ACC112 (cell line): ENCODE measurements at regions not wholly inside any gene's neighbourhood (a gene's known extent, or its start where the extent isn't known, plus 50 kb on each side); places are given as distances from the start of the nearest gene placed in this dataset.

ENCODE experiments used
- H2AFZ ChIP-seq: fragments of 200-600 bp; sonication (generic); one replicate; pipeline ENCODE4 v1.6.0; 2017; ENCODE audit warnings: antibody characterized with exemption, low read length; ENCODE audit not compliant: unreplicated experiment
- H3K27ac ChIP-seq: fragments of 200-600 bp; sonication (generic); 2 replicates; pipeline ENCODE4 v1.5.1; 2014; ENCODE audit warnings: low read depth, mild to moderate bottlenecking, antibody characterized with exemption, low read length, moderate library complexity
- H3K27me3 ChIP-seq: fragments of 200-600 bp; sonication (generic); 2 replicates; pipeline ENCODE4 v1.6.1; 2014; ENCODE audit warnings: mild to moderate bottlenecking, antibody characterized with exemption, low read length, moderate library complexity, mixed read lengths; ENCODE audit not compliant: insufficient read depth
- H3K36me3 ChIP-seq: fragments of 200-600 bp; sonication (generic); 2 replicates; pipeline ENCODE4 v1.6.1; 2016; ENCODE audit warnings: mild to moderate bottlenecking, antibody characterized with exemption, low read length, moderate library complexity, mixed read lengths; ENCODE audit not compliant: insufficient read depth
- H3K4me1 ChIP-seq: fragments of 200-600 bp; sonication (generic); one replicate; pipeline ENCODE4 v1.6.1; 2016; ENCODE audit warnings: low read length, mixed read lengths; ENCODE audit not compliant: insufficient read depth, unreplicated experiment, control insufficient read depth
- H3K4me3 ChIP-seq: fragments of 200-600 bp; sonication (generic); 2 replicates; pipeline ENCODE4 v1.5.1; 2014; ENCODE audit warnings: mild to moderate bottlenecking, low read depth, low read length
- H3K79me2 ChIP-seq: fragments of 200-600 bp; sonication (generic); one replicate; pipeline ENCODE4 v1.6.0; 2016; ENCODE audit warnings: low read length; ENCODE audit not compliant: control insufficient read depth, unreplicated experiment, insufficient read depth

- Histone ChIP-seq H3K27ac (no peak overlapping the region), H3K36me3 (no peaks in the 10 kb centered on the region), H3K4me3 (no peak overlapping the region), H3K27me3 (peaks cover 30% of the 10 kb centered on the region), H2AFZ (no peak overlapping the region), H3K79me2 (no peaks in the 10 kb centered on the region), H3K4me1 (no peaks in the 10 kb centered on the region)
Observed at GRCh38 chr1:47554901-47555300, 117.1 kb downstream of the FOXD2 start.

- Histone ChIP-seq H3K4me1 (no peaks in the 10 kb centered on the region), H3K27ac (no peak overlapping the region)
Observed at GRCh38 chr1:47555306-47555705, 117.5 kb downstream of the FOXD2 start.

GRCh38 chr1:47555841-47556560, 118.2 kb downstream of the FOXD2 start:
- Histone ChIP-seq H3K4me3 (no peak overlapping the region), H3K79me2 (no peaks in the 10 kb centered on the region), H3K27ac (no peak overlapping the region), H3K36me3 (no peaks in the 10 kb centered on the region), H3K27me3 (peaks cover 32% of the 10 kb centered on the region), H2AFZ (no peak overlapping the region), H3K4me1 (no peaks in the 10 kb centered on the region)

More at GRCh38 chr1:47555306-47555705, 117.5 kb downstream of the FOXD2 start:
- Histone ChIP-seq H3K36me3 (no peaks in the 10 kb centered on the region), H3K4me3 (no peak overlapping the region), H3K27me3 (peaks cover 32% of the 10 kb centered on the region), H3K79me2 (no peaks in the 10 kb centered on the region), H2AFZ (no peak overlapping the region)

- Histone ChIP-seq H3K27ac (no peak overlapping the region), H3K79me2 (no peaks in the 10 kb centered on the region), H3K4me1 (no peaks in the 10 kb centered on the region), H3K4me3 (no peak overlapping the region), H3K36me3 (no peaks in the 10 kb centered on the region), H2AFZ (no peak overlapping the region), H3K27me3 (peaks cover 32% of the 10 kb centered on the region)
Observed at GRCh38 chr1:47557066-47557465, 119.2 kb downstream of the FOXD2 start.

GRCh38 chr1:47558601-47559593, 121.1 kb downstream of the FOXD2 start:
- peaks cover 24% of the 10 kb centered on the region for H3K27me3 ChIP-seq
- H3K79me2 ChIP-seq, result no peaks in the 10 kb centered on the region
- no peak overlapping the region for H3K27ac ChIP-seq
- no peak overlapping the region for H2AFZ ChIP-seq
- H3K4me1 ChIP-seq, result no peaks in the 10 kb centered on the region
- no peak overlapping the region for H3K4me3 ChIP-seq
- no peaks in the 10 kb centered on the region for H3K36me3 ChIP-seq

DNA sequence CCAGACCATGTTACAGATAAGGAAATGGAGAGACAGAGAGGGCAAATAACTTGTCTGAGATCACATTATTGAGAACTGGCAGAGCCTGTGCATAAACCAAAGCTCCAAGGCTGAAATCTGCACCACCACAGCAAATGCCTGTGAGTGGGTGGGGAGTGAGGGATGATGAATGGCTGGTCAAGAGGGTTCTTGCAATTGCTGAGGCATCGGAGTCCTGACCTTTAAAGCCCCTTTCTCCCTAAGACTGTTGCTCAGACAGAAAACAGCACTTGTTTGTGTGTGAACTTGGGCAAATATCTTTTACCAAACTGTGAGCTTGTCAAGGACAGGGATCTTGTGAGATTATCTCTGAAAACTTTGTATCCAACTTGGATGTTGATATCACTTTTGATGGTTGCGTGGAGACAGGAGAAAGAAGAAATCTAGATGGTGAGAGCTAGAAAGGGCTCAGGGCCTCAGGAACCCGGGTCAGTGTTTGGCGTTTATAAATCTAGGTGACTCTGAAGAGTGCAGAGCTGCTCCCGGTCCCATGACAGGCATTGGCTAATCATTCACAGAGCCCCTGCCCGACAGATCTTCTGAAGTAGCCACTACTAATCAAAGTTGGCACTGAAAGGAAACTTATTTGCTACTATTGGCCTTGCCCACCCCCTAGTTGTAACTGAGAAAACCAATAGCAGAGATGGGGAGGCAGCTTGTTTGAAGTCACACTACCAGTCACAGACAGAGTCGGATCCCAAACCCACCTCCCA, 122.3 kb downstream of the FOXD2 start:
- Histone ChIP-seq H2AFZ (no peak overlapping the region), H3K4me3 (no peak overlapping the region), H3K4me1 (no peaks in the 10 kb centered on the region), H3K36me3 (no peaks in the 10 kb centered on the region), H3K79me2 (no peaks in the 10 kb centered on the region), H3K27me3 (peaks cover 24% of the 10 kb centered on the region), H3K27ac (no peak overlapping the region)

- Histone ChIP-seq H2AFZ (no peak overlapping the region), H3K36me3 (no peaks in the 10 kb centered on the region), H3K27ac (no peak overlapping the region), H3K79me2 (no peaks in the 10 kb centered on the region), H3K4me1 (no peaks in the 10 kb centered on the region), H3K27me3 (peaks cover 21% of the 10 kb centered on the region), H3K4me3 (no peak overlapping the region)
Observed at GRCh38 chr1:47561523-47562007, 123.7 kb downstream of the FOXD2 start.

- Histone ChIP-seq H3K79me2 (no peaks in the 10 kb centered on the region), H3K27me3 (peaks cover 15% of the 10 kb centered on the region), H3K27ac (no peak overlapping the region), H3K4me3 (no peak overlapping the region), H3K36me3 (no peaks in the 10 kb centered on the region), H2AFZ (no peak overlapping the region), H3K4me1 (no peaks in the 10 kb centered on the region)
Observed at GRCh38 chr1:47562147-47562546, 124.3 kb downstream of the FOXD2 start.

GRCh38 chr1:47562799-47563198, 125.0 kb downstream of the FOXD2 start:
- Histone ChIP-seq H2AFZ (no peak overlapping the region), H3K27me3 (peaks cover 9% of the 10 kb centered on the region), H3K4me3 (no peak overlapping the region), H3K36me3 (no peaks in the 10 kb centered on the region), H3K4me1 (no peaks in the 10 kb centered on the region), H3K27ac (no peak overlapping the region), H3K79me2 (no peaks in the 10 kb centered on the region)

DNA sequence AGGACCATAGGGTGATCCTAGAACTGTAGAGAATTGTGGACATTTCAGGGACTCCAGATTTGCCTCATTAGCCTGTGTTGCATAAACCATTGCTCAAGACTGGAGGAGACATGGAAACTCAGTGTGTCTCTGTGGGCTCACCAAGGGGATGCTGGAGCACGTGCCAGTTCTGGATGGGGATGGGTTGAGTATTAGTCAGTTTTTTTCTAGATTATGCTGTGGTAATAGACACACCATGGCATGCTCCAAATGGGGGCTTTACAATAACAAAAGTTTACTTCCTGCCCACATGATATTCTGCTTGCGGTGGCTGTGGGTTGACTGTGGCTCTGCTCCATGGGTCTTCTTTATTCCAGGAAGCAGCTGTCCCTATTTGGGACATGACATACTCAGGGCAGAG, 125.4 kb downstream of the FOXD2 start:
- no peaks in the 10 kb centered on the region for H3K79me2 ChIP-seq
- H3K4me1 ChIP-seq, result no peaks in the 10 kb centered on the region
- no peaks in the 10 kb centered on the region for H3K36me3 ChIP-seq
- H2AFZ ChIP-seq, result no peak overlapping the region
- no peak overlapping the region for H3K27ac ChIP-seq
- peaks cover 5% of the 10 kb centered on the region for H3K27me3 ChIP-seq
- H3K4me3 ChIP-seq, result no peak overlapping the region
